Ishikawa (cell line): ENCODE measurements at regions not wholly inside any gene's neighbourhood (a gene's known extent, or its start where the extent isn't known, plus 50 kb on each side); places are given as distances from the start of the nearest gene placed in this dataset.

ENCODE experiments used
- MAX ChIP-seq: IDR thresholded peaks from 2 replicates; pipeline ENCODE4 v1.6.1; 2012
- NFIC ChIP-seq: IDR thresholded peaks from 2 replicates; pipeline ENCODE4 v1.6.1; 2012
- TAF1 ChIP-seq: IDR thresholded peaks from 2 replicates; pipeline ENCODE4 v1.6.1; 2012; ENCODE audit warnings: low read depth, mild to moderate bottlenecking
- USF1 ChIP-seq: IDR thresholded peaks from 2 replicates; pipeline ENCODE4 v1.6.1; 2012

- TF ChIP-seq MAX (no peak), NFIC (no peak), TAF1 (no peak), USF1 (no peak)
These were observed 216.9 kb upstream of the SALL3 start for GRCh38 chr18:78762753-78763152.
